Smooth muscle cell (in vitro differentiated cells): ENCODE measurements at regions not wholly inside any gene's neighbourhood (a gene's known extent, or its start where the extent isn't known, plus 50 kb on each side); places are given as distances from the start of the nearest gene placed in this dataset.
A peak's percentile ranks its signal among the peaks of the same experiment; 100 is the strongest.

ENCODE experiments used
- DNase-seq: peaks from one replicate; lab custom pipeline; 2025; ENCODE audit not compliant: unreplicated experiment; lab: John Stamatoyannopoulos, UW
- H2AFZ ChIP-seq: fragments of 200-600 bp; sonication (generic); 2 replicates; pipeline ENCODE4 v1.6.0; 2016; ENCODE audit warnings: antibody characterized with exemption, low read depth, mild to moderate bottlenecking
- H3F3A ChIP-seq: fragments of 200-600 bp; sonication (generic); 2 replicates; pipeline ENCODE4 v1.6.0; 2017; ENCODE audit warnings: antibody characterized with exemption, low read depth
- H3K27ac ChIP-seq: fragments of 200-600 bp; sonication (generic); 2 replicates; pipeline ENCODE4 v1.5.1; 2016; ENCODE audit warnings: low read depth, mild to moderate bottlenecking
- H3K27me3 ChIP-seq: fragments of 200-600 bp; sonication (generic); 2 replicates; pipeline ENCODE4 v1.6.1; 2016; ENCODE audit warnings: low read depth, mild to moderate bottlenecking
- H3K36me3 ChIP-seq: fragments of 200-600 bp; sonication (generic); 2 replicates; pipeline ENCODE4 v1.5.1; 2016; ENCODE audit warnings: low read depth
- H3K4me1 ChIP-seq: fragments of 200-600 bp; sonication (generic); 2 replicates; pipeline ENCODE4 v1.5.1; 2016; ENCODE audit warnings: low read depth
- H3K4me2 ChIP-seq: fragments of 200-600 bp; sonication (generic); 2 replicates; pipeline ENCODE4 v1.6.0; 2016; ENCODE audit warnings: mild to moderate bottlenecking
- H3K4me3 ChIP-seq: fragments of 200-600 bp; sonication (generic); 2 replicates; pipeline ENCODE4 v1.5.1; 2016; ENCODE audit warnings: mild to moderate bottlenecking
- H3K79me2 ChIP-seq: fragments of 200-600 bp; sonication (generic); 2 replicates; pipeline ENCODE4 v1.6.0; 2016; ENCODE audit warnings: low read depth, mild to moderate bottlenecking
- H3K9ac ChIP-seq: fragments of 200-600 bp; sonication (generic); 2 replicates; pipeline ENCODE4 v1.6.0; 2016; ENCODE audit warnings: low read depth
- H3K9me3 ChIP-seq: fragments of 200-600 bp; sonication (generic); replicated peaks from 2 replicates; pipeline ENCODE4 v1.5.1; 2016; ENCODE audit warnings: low read depth
- H4K20me1 ChIP-seq: fragments of 200-600 bp; sonication (generic); 2 replicates; pipeline ENCODE4 v1.6.0; 2016; ENCODE audit warnings: low read depth
- WGBS: methylation state at CpG from one replicate; pipeline ENCODE4 v1.1.7; 2016; ENCODE audit warnings: low lambda C conversion rate; 5-methylcytosine and 5-hydroxymethylcytosine counted together
- TF ChIP-seq, protein P1 (sequence below): fragments of 200-600 bp; sonication (generic); IDR thresholded peaks from 2 replicates; pipeline ENCODE4 v1.5.1; 2017; ENCODE audit warnings: borderline replicate concordance, mild to moderate bottlenecking, antibody characterized with exemption; ENCODE audit not compliant: insufficient read depth, poor library complexity, severe bottlenecking

DNA sequence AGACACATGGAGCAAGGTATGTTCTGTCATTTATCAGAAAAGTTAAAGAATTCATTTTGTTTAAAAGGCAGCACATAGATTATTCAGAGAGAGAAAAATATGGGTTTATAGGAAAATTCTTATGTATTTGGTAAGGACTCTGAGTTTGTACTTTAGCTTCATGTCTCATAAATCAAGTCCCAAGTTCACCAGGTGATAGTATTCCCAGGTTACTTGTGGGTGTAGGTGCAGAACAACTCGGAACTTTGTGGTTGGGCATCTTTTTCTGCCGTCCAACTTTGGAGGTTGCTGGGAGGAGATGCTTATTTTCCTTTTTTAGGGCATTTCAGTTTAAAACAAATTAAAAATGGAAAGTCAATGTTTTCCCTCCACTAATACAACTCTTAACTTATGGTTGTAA lies 269.8 kb upstream of the DMRT1 start:
- Histone ChIP-seq H3K79me2 (no peaks in the 10 kb centered on the region), H2AFZ (no peak overlapping the region), H3F3A (no peaks in the 10 kb centered on the region), H3K4me2 (no peak overlapping the region), H3K9me3 (no peaks in the 10 kb centered on the region), H3K27me3 (no peaks in the 10 kb centered on the region), H4K20me1 (no peaks in the 10 kb centered on the region), H3K27ac (no peak overlapping the region), H3K9ac (no peak overlapping the region), H3K36me3 (no peaks in the 10 kb centered on the region), H3K4me1 (peaks cover 10% of the 10 kb centered on the region), H3K4me3 (no peak overlapping the region)
- DNase-seq = no peak
- 85% methylated on average over 2 of the region's 2 CpGs for WGBS
- TF ChIP-seq, protein P1, sequence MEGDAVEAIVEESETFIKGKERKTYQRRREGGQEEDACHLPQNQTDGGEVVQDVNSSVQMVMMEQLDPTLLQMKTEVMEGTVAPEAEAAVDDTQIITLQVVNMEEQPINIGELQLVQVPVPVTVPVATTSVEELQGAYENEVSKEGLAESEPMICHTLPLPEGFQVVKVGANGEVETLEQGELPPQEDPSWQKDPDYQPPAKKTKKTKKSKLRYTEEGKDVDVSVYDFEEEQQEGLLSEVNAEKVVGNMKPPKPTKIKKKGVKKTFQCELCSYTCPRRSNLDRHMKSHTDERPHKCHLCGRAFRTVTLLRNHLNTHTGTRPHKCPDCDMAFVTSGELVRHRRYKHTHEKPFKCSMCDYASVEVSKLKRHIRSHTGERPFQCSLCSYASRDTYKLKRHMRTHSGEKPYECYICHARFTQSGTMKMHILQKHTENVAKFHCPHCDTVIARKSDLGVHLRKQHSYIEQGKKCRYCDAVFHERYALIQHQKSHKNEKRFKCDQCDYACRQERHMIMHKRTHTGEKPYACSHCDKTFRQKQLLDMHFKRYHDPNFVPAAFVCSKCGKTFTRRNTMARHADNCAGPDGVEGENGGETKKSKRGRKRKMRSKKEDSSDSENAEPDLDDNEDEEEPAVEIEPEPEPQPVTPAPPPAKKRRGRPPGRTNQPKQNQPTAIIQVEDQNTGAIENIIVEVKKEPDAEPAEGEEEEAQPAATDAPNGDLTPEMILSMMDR = no peak

DNA sequence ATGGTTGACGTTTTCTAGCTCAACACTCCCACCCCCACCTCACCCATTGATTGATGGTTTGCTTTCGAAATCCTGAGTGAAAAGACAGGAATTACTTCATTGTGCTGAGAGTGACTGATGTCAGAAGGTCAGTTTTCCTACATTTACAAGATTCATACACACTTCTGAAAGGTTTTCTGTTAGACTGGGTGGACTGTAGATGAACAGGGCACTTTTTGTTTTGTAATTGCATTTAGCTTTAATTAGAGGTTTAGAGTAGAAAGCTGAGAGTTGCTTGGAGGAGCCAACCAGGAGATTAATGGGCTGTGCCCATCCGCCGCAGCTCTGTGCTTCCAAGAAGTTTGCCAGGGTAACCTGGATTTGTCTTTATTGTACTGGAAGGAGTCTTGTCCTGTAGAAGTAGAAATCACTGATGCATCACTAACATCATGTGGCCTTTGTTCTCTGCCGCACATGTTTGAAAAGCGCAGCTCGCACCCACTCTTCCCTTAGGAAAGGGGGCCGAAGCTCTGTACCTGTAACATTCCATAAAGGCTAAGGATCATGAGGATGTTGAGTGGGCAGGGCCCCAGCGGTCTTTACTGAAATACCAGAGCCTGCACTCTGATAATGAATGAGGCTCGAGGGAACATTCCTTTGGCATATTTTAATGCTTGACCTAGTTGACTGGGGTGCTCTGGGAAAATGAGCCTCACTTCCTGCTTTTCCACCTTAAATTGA lies 267.6 kb upstream of the DMRT1 start:
- Histone ChIP-seq H3K4me2 (peak overlapping the region; percentile 16), H3K27ac (no peak overlapping the region)

DNA sequence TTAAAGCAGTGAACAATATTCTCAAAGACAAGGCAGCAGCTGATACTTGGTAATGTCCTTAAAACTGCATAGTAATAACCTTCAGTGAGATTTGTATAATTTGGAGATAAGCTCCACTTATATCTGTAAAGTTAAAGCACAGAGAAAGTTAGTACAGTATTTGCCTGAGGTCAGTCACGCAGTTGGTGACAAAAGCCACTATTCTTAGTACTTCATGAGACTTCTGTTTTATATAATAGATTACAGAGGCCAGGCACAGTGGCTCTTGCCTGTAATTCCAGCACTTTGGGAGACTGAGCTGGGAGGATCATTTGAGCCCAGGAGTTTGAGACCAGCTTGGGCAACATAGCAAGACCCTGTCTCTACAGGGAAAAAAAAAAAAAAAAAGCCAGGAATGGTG lies 266.4 kb upstream of the DMRT1 start:
- Histone ChIP-seq H3K27ac (no peak overlapping the region), H3K4me1 (peaks cover 10% of the 10 kb centered on the region), H4K20me1 (no peaks in the 10 kb centered on the region), H3K79me2 (no peaks in the 10 kb centered on the region), H3K9me3 (no peaks in the 10 kb centered on the region), H3K4me3 (no peak overlapping the region), H3F3A (no peaks in the 10 kb centered on the region), H3K4me2 (no peak overlapping the region), H3K27me3 (no peaks in the 10 kb centered on the region), H3K36me3 (no peaks in the 10 kb centered on the region), H2AFZ (no peak overlapping the region), H3K9ac (no peak overlapping the region)
- no peak for DNase-seq
- TF ChIP-seq, protein P1 = no peak
- WGBS = 57% methylated on average over 1 of the region's 1 CpG

More for the DNA sequence above, 267.6 kb upstream of the DMRT1 start:
- Histone ChIP-seq H2AFZ (no peak overlapping the region), H3K4me1 (peaks cover 10% of the 10 kb centered on the region), H3K9ac (no peak overlapping the region), H4K20me1 (no peaks in the 10 kb centered on the region), H3K27me3 (no peaks in the 10 kb centered on the region), H3K4me3 (no peak overlapping the region), H3K79me2 (no peaks in the 10 kb centered on the region), H3K36me3 (no peaks in the 10 kb centered on the region), H3F3A (no peaks in the 10 kb centered on the region), H3K9me3 (no peaks in the 10 kb centered on the region)
- TF ChIP-seq, protein P1 = no peak
- DNase-seq = no peak
- WGBS = 59% methylated on average over 10 of the region's 10 CpGs
